ENCODE measurements at regions not wholly inside any gene's neighbourhood (a gene's known extent, or its start where the extent isn't known, plus 50 kb on each side); places are given as distances from the start of the nearest gene placed in this dataset.

GRCh38 chr4:127284236-127284635 is 348.5 kb upstream of the INTU start:
- Histone ChIP-seq H3K27me3 (ENCODE audit: control insufficient read depth in 1 of 2, insufficient read depth in 2 of 2, low read length in 2 of 2) (no peaks in the 10 kb centered on the region), H3K9ac (ENCODE audit: insufficient read depth, low read depth, low read length) (no peak overlapping the region), H3K4me3 (replicated peaks in 1 of 3; ENCODE audit: insufficient read depth in 1 of 3, low read depth in 2 of 3, low read length in 3 of 3) (no peak overlapping the region), H3K27ac (ENCODE audit: extremely low read length, insufficient read depth, low read length) (no peak overlapping the region), H3K79me2 (ENCODE audit: insufficient read depth, low read length) (no peaks in the 10 kb centered on the region), H3K9me3 (ENCODE audit: low read length) (peaks cover 18% of the 10 kb centered on the region; the same call in 1 of the 2 replicates), H3K36me3 (replicated peaks in 1 of 2; ENCODE audit: control insufficient read depth in 1 of 2, insufficient read depth in 2 of 2, low read length in 2 of 2) (no peaks in the 10 kb centered on the region), H3K4me1 (ENCODE audit: insufficient read depth, low read length) (no peaks in the 10 kb centered on the region), H3K4me2 (ENCODE audit: low read depth, low read length) (no peak overlapping the region), H2AFZ (ENCODE audit: low read length) (no peak overlapping the region), H4K20me1 (ENCODE audit: insufficient read depth, low read length) (no peaks in the 10 kb centered on the region)
- in situ Hi-C loops (cut with HindIII; ENCODE audit: extremely low pct_ligation_motif_present, low pct_unique_long_range_greater_than_20kb) = no loop called here
- ATAC-seq (no peak), DNase-seq (ENCODE audit: low spot score) (no peak), FAIRE-seq (no peak)
- ChIA-PET CTCF (ENCODE audit: low intra/inter-chr PET ratio, low total read pairs) (no interaction called here), POLR2A (no interaction called here)
- intact Hi-C loops (cut with micrococcal nuclease; ENCODE audit: unreplicated experiment) = no loop called here
- no TSS peak for BruUV-seq (replicated peaks)
- TF ChIP-seq XRCC5 (optimal IDR thresholded peaks at IDR 0.05; ENCODE audit: low read length) = no peak
- TF ChIP-seq EED (CRISPR knock-in tag; IDR thresholded peaks at IDR 0.05) = no peak
- TF ChIP-seq RBFOX2 (IDR thresholded peaks at IDR 0.05; ENCODE audit: low read depth, low read length) = no peak
- TF ChIP-seq, protein P1, sequence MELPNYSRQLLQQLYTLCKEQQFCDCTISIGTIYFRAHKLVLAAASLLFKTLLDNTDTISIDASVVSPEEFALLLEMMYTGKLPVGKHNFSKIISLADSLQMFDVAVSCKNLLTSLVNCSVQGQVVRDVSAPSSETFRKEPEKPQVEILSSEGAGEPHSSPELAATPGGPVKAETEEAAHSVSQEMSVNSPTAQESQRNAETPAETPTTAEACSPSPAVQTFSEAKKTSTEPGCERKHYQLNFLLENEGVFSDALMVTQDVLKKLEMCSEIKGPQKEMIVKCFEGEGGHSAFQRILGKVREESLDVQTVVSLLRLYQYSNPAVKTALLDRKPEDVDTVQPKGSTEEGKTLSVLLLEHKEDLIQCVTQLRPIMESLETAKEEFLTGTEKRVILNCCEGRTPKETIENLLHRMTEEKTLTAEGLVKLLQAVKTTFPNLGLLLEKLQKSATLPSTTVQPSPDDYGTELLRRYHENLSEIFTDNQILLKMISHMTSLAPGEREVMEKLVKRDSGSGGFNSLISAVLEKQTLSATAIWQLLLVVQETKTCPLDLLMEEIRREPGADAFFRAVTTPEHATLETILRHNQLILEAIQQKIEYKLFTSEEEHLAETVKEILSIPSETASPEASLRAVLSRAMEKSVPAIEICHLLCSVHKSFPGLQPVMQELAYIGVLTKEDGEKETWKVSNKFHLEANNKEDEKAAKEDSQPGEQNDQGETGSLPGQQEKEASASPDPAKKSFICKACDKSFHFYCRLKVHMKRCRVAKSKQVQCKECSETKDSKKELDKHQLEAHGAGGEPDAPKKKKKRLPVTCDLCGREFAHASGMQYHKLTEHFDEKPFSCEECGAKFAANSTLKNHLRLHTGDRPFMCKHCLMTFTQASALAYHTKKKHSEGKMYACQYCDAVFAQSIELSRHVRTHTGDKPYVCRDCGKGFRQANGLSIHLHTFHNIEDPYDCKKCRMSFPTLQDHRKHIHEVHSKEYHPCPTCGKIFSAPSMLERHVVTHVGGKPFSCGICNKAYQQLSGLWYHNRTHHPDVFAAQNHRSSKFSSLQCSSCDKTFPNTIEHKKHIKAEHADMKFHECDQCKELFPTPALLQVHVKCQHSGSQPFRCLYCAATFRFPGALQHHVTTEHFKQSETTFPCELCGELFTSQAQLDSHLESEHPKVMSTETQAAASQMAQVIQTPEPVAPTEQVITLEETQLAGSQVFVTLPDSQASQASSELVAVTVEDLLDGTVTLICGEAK (IDR thresholded peaks at IDR 0.05) = no peak
- TF ChIP-seq, protein P1 (CRISPR knock-in tag; IDR thresholded peaks at IDR 0.05) = no peak
- no peak for TF ChIP-seq ZSCAN9 (CRISPR knock-in tag; IDR thresholded peaks at IDR 0.05; ENCODE audit: borderline replicate concordance)
- no peak for TF ChIP-seq AHR (CRISPR knock-in tag; IDR thresholded peaks at IDR 0.05)
- TF ChIP-seq GABPB1 (CRISPR knock-in tag; IDR thresholded peaks at IDR 0.05) = no peak
- TF ChIP-seq MAF1 (CRISPR knock-in tag; IDR thresholded peaks at IDR 0.05; ENCODE audit: borderline replicate concordance) = no peak
- TF ChIP-seq HNRNPUL1 (IDR thresholded peaks at IDR 0.05; ENCODE audit: low read depth, low read length) = no peak
- no peak for TF ChIP-seq ISL2 (CRISPR knock-in tag; IDR thresholded peaks at IDR 0.05)
- TF ChIP-seq, protein P2, sequence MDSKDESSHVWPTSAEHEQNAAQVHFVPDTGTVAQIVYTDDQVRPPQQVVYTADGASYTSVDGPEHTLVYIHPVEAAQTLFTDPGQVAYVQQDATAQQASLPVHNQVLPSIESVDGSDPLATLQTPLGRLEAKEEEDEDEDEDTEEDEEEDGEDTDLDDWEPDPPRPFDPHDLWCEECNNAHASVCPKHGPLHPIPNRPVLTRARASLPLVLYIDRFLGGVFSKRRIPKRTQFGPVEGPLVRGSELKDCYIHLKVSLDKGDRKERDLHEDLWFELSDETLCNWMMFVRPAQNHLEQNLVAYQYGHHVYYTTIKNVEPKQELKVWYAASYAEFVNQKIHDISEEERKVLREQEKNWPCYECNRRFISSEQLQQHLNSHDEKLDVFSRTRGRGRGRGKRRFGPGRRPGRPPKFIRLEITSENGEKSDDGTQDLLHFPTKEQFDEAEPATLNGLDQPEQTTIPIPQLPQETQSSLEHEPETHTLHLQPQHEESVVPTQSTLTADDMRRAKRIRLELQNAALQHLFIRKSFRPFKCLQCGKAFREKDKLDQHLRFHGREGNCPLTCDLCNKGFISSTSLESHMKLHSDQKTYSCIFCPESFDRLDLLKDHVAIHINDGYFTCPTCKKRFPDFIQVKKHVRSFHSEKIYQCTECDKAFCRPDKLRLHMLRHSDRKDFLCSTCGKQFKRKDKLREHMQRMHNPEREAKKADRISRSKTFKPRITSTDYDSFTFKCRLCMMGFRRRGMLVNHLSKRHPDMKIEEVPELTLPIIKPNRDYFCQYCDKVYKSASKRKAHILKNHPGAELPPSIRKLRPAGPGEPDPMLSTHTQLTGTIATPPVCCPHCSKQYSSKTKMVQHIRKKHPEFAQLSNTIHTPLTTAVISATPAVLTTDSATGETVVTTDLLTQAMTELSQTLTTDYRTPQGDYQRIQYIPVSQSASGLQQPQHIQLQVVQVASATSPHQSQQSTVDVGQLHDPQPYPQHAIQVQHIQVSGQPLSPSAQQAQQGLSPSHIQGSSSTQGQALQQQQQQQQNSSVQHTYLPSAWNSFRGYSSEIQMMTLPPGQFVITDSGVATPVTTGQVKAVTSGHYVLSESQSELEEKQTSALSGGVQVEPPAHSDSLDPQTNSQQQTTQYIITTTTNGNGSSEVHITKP (CRISPR knock-in tag; IDR thresholded peaks at IDR 0.05; ENCODE audit: low read depth) = no peak
- TF ChIP-seq ZNF83 (CRISPR knock-in tag; IDR thresholded peaks at IDR 0.05; ENCODE audit: borderline replicate concordance) = no peak
- no peak for TF ChIP-seq ONECUT2 (CRISPR knock-in tag; IDR thresholded peaks at IDR 0.05)
